ENCODE measurements at regions not wholly inside any gene's neighbourhood (a gene's known extent, or its start where the extent isn't known, plus 50 kb on each side); places are given as distances from the start of the nearest gene placed in this dataset.

DNA sequence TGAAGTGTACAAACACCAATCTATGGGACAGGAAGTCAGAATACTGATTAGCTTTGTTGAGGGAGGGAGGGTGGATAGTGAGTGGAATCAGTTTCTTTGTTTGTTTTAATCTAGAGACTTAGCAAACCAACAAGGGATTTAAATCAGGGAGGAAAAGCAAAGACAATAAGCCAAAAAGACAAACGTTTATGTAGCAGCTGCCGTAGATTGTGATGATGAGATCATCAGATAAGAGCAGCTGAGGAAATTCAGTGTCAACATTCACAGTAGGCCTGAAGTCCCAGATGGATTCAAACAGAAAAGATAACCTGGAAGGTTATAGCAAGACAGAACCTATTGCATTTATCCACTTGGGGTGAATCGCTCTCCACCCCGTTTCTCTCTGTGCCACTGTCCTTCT is 104.9 kb upstream of the SYNDIG1 start:
- TF ChIP-seq CTCF (IDR thresholded peaks at IDR 0.05) = no peak
- no peak for TF ChIP-seq POLR2A (IDR thresholded peaks at IDR 0.05)

All from thyroid gland (tissue), 4 donors.